ENCODE measurements at regions not wholly inside any gene's neighbourhood (a gene's known extent, or its start where the extent isn't known, plus 50 kb on each side); places are given as distances from the start of the nearest gene placed in this dataset.

DNA sequence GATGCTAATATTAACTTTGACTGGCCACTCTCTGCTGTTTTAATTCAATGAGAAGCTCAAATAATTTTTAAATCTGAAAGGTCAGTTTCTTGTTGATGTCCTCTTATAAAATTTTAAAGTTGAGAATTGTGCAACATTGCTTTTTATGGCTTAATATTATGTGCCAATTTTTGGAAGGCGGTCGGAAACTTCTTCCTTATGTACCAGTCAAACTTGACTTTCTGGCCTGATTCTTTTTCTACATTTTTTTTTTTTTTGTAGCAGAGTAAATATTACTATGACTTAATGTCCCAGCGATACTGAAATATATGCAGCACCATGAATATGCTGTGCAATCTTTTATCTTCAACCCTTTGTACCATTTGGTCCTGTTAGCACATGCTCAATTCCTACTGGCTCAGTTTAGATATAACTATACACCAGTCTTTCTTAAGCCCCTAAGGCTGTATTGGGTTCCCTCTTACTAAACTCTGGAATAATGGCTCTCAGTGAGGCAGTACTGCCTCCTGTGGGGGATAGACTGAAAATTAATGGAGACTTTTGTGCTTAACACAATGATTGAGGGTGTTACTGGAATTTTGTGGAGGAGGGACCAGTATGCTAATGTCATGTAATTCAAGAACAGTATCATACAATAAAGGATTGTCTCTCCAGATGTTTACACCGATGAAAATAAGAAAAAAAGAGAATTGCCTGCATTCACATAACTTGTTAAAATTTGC, 156.4 kb upstream of the SYNCRIP start:
- Histone ChIP-seq H3K27me3 (no peaks in the 10 kb centered on the region), H3K4me3 (no peak overlapping the region), H3K27ac (no peak overlapping the region), H3K36me3 (no peaks in the 10 kb centered on the region), H3K4me1 (no peaks in the 10 kb centered on the region), H3K9me3 (no peaks in the 10 kb centered on the region)
- DNase-seq: no peak
- TF ChIP-seq, protein P1, sequence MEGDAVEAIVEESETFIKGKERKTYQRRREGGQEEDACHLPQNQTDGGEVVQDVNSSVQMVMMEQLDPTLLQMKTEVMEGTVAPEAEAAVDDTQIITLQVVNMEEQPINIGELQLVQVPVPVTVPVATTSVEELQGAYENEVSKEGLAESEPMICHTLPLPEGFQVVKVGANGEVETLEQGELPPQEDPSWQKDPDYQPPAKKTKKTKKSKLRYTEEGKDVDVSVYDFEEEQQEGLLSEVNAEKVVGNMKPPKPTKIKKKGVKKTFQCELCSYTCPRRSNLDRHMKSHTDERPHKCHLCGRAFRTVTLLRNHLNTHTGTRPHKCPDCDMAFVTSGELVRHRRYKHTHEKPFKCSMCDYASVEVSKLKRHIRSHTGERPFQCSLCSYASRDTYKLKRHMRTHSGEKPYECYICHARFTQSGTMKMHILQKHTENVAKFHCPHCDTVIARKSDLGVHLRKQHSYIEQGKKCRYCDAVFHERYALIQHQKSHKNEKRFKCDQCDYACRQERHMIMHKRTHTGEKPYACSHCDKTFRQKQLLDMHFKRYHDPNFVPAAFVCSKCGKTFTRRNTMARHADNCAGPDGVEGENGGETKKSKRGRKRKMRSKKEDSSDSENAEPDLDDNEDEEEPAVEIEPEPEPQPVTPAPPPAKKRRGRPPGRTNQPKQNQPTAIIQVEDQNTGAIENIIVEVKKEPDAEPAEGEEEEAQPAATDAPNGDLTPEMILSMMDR (IDR thresholded peaks at IDR 0.05): no peak
- TF ChIP-seq POLR2A (IDR thresholded peaks at IDR 0.05): no peak

DNA sequence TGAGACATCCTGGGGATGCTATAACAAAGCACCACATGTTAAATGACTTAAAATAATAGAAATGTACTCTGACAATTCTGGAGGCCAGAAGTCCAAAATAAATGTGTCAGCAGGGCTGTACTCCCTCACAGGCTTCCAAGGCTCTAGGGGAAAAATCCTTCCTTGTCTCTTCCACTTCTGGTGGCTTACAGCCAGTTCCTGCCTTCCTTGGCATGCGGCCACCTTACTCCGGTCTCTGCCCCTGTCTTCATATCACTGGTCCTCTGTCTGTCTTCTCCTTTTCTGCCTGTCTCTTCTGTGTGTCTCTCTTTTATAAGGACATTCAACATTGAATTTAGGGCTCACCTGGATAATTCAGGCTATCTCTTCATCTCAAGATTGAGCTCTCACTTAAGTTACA, 155.3 kb upstream of the SYNCRIP start:
- TF ChIP-seq, protein P1 (IDR thresholded peaks at IDR 0.05): no peak
- TF ChIP-seq POLR2A (IDR thresholded peaks at IDR 0.05): no peak
- Histone ChIP-seq H3K9me3 (no peaks in the 10 kb centered on the region), H3K27ac (no peak overlapping the region), H3K4me1 (no peaks in the 10 kb centered on the region), H3K27me3 (no peaks in the 10 kb centered on the region), H3K36me3 (no peaks in the 10 kb centered on the region), H3K4me3 (no peak overlapping the region)
- no peak for DNase-seq

DNA sequence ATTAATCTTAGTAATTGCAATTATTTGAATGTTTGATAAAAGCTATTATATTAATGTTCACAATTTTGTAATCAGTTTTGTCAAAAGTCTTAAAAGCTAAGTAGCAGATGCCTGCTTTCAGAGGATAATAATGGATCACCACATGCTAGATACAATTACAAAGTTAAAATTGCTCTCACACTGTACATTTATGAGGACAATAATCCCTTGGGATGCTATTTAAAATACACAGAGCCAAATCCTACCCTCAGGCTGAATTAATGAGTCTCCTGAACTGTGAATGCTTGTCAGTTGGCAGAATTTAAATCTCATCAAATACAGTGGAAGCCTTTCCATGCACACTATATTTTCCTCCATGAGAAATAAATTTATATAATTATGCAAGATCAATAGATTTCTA, 153.3 kb upstream of the SYNCRIP start:
- Histone ChIP-seq H3K27me3 (no peaks in the 10 kb centered on the region), H3K4me3 (no peak overlapping the region), H3K27ac (no peak overlapping the region), H3K9me3 (no peaks in the 10 kb centered on the region), H3K4me1 (no peaks in the 10 kb centered on the region), H3K36me3 (no peaks in the 10 kb centered on the region)
- TF ChIP-seq, protein P1 (IDR thresholded peaks at IDR 0.05): no peak
- no peak for TF ChIP-seq POLR2A (IDR thresholded peaks at IDR 0.05)
- no peak for DNase-seq

DNA sequence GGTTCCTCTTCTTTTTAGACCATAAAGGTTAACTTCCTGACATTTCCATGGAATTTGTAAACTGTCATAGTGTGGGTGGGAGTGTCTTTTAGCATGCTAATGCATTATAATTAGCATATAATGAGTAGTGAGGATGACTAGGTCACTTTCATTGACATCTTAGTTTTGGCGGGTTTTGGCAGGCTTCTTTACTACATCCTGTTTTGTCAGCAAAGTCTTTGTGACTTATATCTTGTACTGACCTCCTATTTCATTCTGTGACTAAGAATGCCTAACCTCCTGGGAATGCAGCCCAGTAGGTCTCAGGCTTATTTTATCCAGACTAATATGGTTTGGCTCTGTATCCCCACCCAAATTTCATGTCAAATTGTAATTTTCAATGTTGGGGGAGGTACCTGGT, 149.6 kb upstream of the SYNCRIP start:
- DNase-seq: no peak
- no peak overlapping the region for H3K4me3 ChIP-seq
- H3K36me3 ChIP-seq: no peaks in the 10 kb centered on the region
- TF ChIP-seq, protein P1 (IDR thresholded peaks at IDR 0.05): no peak
- no peak for TF ChIP-seq POLR2A (IDR thresholded peaks at IDR 0.05)
- no peaks in the 10 kb centered on the region for H3K27me3 ChIP-seq
- H3K9me3 ChIP-seq: no peaks in the 10 kb centered on the region
- H3K27ac ChIP-seq: no peak overlapping the region
- H3K4me1 ChIP-seq: no peaks in the 10 kb centered on the region

DNA sequence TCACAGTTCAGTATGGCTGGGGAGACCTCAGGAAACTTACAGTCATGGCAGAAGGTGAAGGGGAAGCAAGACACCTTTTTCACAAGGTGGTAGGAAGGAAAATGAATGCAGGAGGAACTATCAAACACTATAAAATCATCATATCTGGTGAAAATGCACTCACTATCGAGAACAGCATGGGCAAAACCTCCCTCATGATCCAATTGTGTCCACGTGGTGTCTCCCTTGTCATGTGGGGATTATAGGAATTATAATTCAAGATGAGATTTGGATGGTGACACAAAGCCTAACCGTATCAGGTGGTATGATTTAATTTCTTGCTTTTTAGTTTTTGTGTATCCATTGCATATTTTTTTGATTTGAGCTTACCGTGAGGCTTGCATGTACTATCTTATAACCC, 133.2 kb upstream of the SYNCRIP start:
- Histone ChIP-seq H3K27me3 (no peaks in the 10 kb centered on the region), H3K27ac (no peak overlapping the region), H3K4me3 (no peak overlapping the region), H3K4me1 (no peaks in the 10 kb centered on the region), H3K36me3 (no peaks in the 10 kb centered on the region), H3K9me3 (no peaks in the 10 kb centered on the region)
- DNase-seq: no peak
- TF ChIP-seq POLR2A (IDR thresholded peaks at IDR 0.05): no peak
- TF ChIP-seq, protein P1 (IDR thresholded peaks at IDR 0.05): no peak

DNA sequence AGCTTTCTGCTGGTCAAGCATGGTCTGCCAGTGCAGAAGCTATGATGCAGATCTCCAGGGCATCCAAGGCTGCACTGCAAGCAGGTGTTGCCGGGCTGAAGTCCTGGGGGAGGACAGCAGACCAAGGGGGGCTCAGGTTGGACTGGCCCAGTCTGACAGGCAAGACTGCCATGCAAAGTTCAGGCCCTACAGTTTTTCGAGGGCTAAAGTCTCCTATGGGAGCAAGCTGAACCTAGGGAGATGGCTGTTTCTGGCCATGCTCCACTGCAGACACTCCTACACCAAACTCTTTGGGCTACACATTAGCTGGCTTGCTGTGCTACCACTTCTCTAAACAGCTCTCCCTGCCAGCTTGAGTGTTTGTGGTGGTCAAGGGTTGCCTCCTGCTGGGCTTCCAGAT, 130.0 kb upstream of the SYNCRIP start:
- Histone ChIP-seq H3K4me1 (no peaks in the 10 kb centered on the region), H3K4me3 (no peak overlapping the region), H3K9me3 (no peaks in the 10 kb centered on the region), H3K36me3 (no peaks in the 10 kb centered on the region), H3K27ac (no peak overlapping the region), H3K27me3 (no peaks in the 10 kb centered on the region)
- TF ChIP-seq POLR2A (IDR thresholded peaks at IDR 0.05): no peak
- TF ChIP-seq, protein P1 (IDR thresholded peaks at IDR 0.05): no peak
- DNase-seq: no peak
